ENCODE measurements at regions not wholly inside any gene's neighbourhood (a gene's known extent, or its start where the extent isn't known, plus 50 kb on each side); places are given as distances from the start of the nearest gene placed in this dataset.

- Histone ChIP-seq H3K36me3 (replicated peaks in 1 of 2; ENCODE audit: control insufficient read depth in 1 of 2, insufficient read depth in 2 of 2, low read length in 2 of 2) (no peaks in the 10 kb centered on the region), H4K20me1 (ENCODE audit: insufficient read depth, low read length) (no peaks in the 10 kb centered on the region), H3K4me3 (replicated peaks in 1 of 3; ENCODE audit: low read depth in 2 of 3, low read length in 3 of 3) (no peak overlapping the region), H3K27me3 (ENCODE audit: control insufficient read depth in 2 of 2, insufficient read depth in 2 of 2, low read length in 2 of 2) (no peaks in the 10 kb centered on the region), H3K9ac (ENCODE audit: insufficient read depth, low read length, poor library complexity, severe bottlenecking) (no peak overlapping the region), H3K4me1 (ENCODE audit: control insufficient read depth in 1 of 2, insufficient read depth in 2 of 2, low read length in 2 of 2) (no peaks in the 10 kb centered on the region), H3K4me2 (replicated peaks; ENCODE audit: extremely low read depth, low read length, poor library complexity, severe bottlenecking) (no peak overlapping the region), H3K27ac (ENCODE audit: low read depth in 1 of 2, low read length in 2 of 2) (no peak overlapping the region), H2AFZ (ENCODE audit: insufficient read depth, low read depth, low read length, poor library complexity, severe bottlenecking) (no peak overlapping the region), H3K9me3 (replicated peaks in 1 of 2; ENCODE audit: control insufficient read depth in 1 of 2, insufficient read depth in 1 of 2, low read length in 2 of 2) (no peaks in the 10 kb centered on the region), H3K79me2 (ENCODE audit: insufficient read depth, low read length) (no peaks in the 10 kb centered on the region)
- Mint-ChIP-seq H3K27me3 (ENCODE audit: low read depth in 3 of 3) (peaks cover 15 to 31% (median 30%) of the 10 kb centered on the region in 3 donors), H3K9me3 (peaks cover 0 to 8% (median 0%) of the 10 kb centered on the region in 7 donors), H3K36me3 (no peaks in the 10 kb centered on the region), H3K27ac (no peak overlapping the region), H3K4me3 (peak overlapping the region in 1 of 2 donors; percentile 6), H3K4me1 (peaks cover 18% of the 10 kb centered on the region)
- DNase-seq: no peak
- TF ChIP-seq CTCF (IDR thresholded peaks at IDR 0.05): no peak
- intact Hi-C loops (cut with micrococcal nuclease): no loop called here
- WGBS (ENCODE audit: insufficient coverage): 100% methylated on average over 1 of the region's 2 CpGs
Observed at GRCh38 chr1:24989082-24989481, 59.0 kb upstream of the RUNX3 start.

- no peak for TF ChIP-seq CTCF (IDR thresholded peaks at IDR 0.05)
- H3K4me3 ChIP-seq (replicated peaks in 1 of 3; ENCODE audit: low read depth in 2 of 3, low read length in 3 of 3): no peak overlapping the region
- no peak overlapping the region for H3K27ac ChIP-seq (ENCODE audit: low read depth in 1 of 2, low read length in 2 of 2)
- H4K20me1 ChIP-seq (ENCODE audit: insufficient read depth, low read length): no peaks in the 10 kb centered on the region
- H3K36me3 ChIP-seq (replicated peaks in 1 of 2; ENCODE audit: control insufficient read depth in 1 of 2, insufficient read depth in 2 of 2, low read length in 2 of 2): no peaks in the 10 kb centered on the region
- Mint-ChIP-seq H3K9me3 (peaks cover 0 to 8% (median 0%) of the 10 kb centered on the region in 7 donors), H3K4me1 (peaks cover 17% of the 10 kb centered on the region), H3K4me3 (peak overlapping the region in 1 of 2 donors; percentile 6), H3K27ac (peak overlapping the region in 1 of 7 donors; percentile 40), H3K36me3 (no peaks in the 10 kb centered on the region), H3K27me3 (ENCODE audit: low read depth in 3 of 3) (peaks cover 15 to 31% (median 30%) of the 10 kb centered on the region in 3 donors)
- no peak overlapping the region for H3K4me2 ChIP-seq (replicated peaks; ENCODE audit: extremely low read depth, low read length, poor library complexity, severe bottlenecking)
- intact Hi-C loops (cut with micrococcal nuclease): no loop called here
- H3K27me3 ChIP-seq (ENCODE audit: control insufficient read depth in 2 of 2, insufficient read depth in 2 of 2, low read length in 2 of 2): no peaks in the 10 kb centered on the region
- H3K9ac ChIP-seq (ENCODE audit: insufficient read depth, low read length, poor library complexity, severe bottlenecking): no peak overlapping the region
- no peaks in the 10 kb centered on the region for H3K9me3 ChIP-seq (replicated peaks in 1 of 2; ENCODE audit: control insufficient read depth in 1 of 2, insufficient read depth in 1 of 2, low read length in 2 of 2)
- 100% methylated on average over 3 of the region's 6 CpGs for WGBS (ENCODE audit: insufficient coverage)
- H3K4me1 ChIP-seq (ENCODE audit: control insufficient read depth in 1 of 2, insufficient read depth in 2 of 2, low read length in 2 of 2): no peaks in the 10 kb centered on the region
- no peak overlapping the region for H2AFZ ChIP-seq (ENCODE audit: insufficient read depth, low read depth, low read length, poor library complexity, severe bottlenecking)
- no peak for DNase-seq
- H3K79me2 ChIP-seq (ENCODE audit: insufficient read depth, low read length): no peaks in the 10 kb centered on the region
Observed at GRCh38 chr1:24988558-24988912, 58.5 kb upstream of the RUNX3 start.
